ENCODE measurements at regions not wholly inside any gene's neighbourhood (a gene's known extent, or its start where the extent isn't known, plus 50 kb on each side); places are given as distances from the start of the nearest gene placed in this dataset.

DNA sequence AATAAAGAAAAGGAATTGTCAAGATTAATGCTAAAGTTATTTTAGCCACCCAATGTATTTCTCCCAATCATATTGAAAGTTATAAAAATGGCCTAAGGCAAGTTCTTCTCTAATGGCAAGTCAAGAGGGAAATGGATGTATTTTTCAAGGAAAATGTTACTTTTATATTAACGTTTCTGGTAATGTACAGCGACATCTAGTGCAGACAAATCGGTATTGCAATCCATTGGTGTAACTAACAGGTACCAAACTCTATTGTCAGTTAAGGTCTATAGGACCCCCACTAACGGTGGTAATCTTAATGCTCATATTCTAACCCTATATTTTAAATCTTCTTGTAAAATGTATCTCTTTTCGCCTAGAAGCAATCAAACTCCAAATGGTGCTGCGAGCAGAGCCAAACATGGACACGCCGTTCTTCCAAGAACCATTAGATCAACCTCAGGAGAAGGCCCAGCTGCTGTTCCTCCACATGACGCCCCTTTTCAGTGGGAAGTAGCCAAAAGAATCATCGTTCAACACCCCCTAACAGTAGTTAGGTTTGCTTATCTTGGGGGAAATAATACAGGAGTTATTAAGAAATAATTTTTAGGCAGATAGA is 98.5 kb upstream of the PABPC3 start:
- TF ChIP-seq, protein P1, sequence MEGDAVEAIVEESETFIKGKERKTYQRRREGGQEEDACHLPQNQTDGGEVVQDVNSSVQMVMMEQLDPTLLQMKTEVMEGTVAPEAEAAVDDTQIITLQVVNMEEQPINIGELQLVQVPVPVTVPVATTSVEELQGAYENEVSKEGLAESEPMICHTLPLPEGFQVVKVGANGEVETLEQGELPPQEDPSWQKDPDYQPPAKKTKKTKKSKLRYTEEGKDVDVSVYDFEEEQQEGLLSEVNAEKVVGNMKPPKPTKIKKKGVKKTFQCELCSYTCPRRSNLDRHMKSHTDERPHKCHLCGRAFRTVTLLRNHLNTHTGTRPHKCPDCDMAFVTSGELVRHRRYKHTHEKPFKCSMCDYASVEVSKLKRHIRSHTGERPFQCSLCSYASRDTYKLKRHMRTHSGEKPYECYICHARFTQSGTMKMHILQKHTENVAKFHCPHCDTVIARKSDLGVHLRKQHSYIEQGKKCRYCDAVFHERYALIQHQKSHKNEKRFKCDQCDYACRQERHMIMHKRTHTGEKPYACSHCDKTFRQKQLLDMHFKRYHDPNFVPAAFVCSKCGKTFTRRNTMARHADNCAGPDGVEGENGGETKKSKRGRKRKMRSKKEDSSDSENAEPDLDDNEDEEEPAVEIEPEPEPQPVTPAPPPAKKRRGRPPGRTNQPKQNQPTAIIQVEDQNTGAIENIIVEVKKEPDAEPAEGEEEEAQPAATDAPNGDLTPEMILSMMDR (IDR thresholded peaks at IDR 0.05 in 4 of 5, conservative IDR thresholded peaks at IDR 0.05 in 1 of 5), result peak in 3 of 5 experiments; percentile 17 to 65 (median 53)
- no peak for TF ChIP-seq POLR2A (IDR thresholded peaks at IDR 0.05)

All from gastrocnemius medialis (tissue), 4 donors.